ENCODE measurements at regions not wholly inside any gene's neighbourhood (a gene's known extent, or its start where the extent isn't known, plus 50 kb on each side); places are given as distances from the start of the nearest gene placed in this dataset.

- TF ChIP-seq CTCF (conservative IDR thresholded peaks at IDR 0.05): peak; percentile 37
- TF ChIP-seq ZFX (IDR thresholded peaks at IDR 0.05): no peak
Observed at GRCh38 chr14:22226381-22226780, 362.6 kb downstream of the DAD1 start.

Measured in C4-2B (cell line).